ENCODE measurements at regions not wholly inside any gene's neighbourhood (a gene's known extent, or its start where the extent isn't known, plus 50 kb on each side); places are given as distances from the start of the nearest gene placed in this dataset.

DNA sequence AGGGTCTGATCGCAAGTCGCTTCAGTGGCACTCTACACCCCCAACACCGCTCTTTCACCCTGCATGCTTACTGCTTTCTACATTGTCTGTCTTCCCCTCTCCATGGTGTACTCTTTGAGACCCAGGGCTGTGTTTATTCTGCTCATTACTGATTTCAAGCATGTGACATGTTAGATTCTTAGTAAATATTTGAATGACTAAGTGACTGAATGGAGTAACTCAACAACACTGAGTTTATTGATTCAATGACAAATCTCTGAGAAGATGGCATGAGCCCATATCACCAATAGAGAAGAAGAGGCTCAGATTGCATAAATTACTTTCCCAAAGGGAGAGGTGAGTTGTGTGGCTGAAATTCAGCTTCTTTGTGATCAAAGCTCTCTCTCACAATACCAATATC lies 89.7 kb upstream of the OSMR start:
- TF ChIP-seq POLR2A (IDR thresholded peaks at IDR 0.05; ENCODE audit: low read length) (no peak), GATA1 (IDR thresholded peaks at IDR 0.05; ENCODE audit: low read depth, low read length) (no peak)

All from erythroblast (primary cell).